ENCODE measurements at regions not wholly inside any gene's neighbourhood (a gene's known extent, or its start where the extent isn't known, plus 50 kb on each side); places are given as distances from the start of the nearest gene placed in this dataset.

DNA sequence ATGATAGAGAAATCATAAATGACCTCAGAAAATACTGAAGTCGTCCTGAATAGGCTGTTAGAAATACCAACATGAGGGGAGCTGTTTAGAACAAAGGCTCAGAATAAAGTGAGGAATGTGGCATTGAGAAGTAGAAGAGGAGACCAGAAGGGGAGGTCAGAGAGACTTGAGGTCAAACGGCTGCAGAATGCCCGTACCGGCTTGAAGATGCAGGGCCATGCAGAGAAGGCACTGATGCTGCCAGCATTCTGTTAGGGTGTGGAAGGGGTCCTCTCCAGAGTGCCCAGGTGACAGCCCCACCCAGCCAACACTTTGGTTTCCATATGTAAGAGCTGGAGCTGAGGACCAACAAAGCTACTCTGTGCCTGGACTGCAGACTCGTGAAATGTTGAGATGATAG is 570.9 kb downstream of the CDH26 start:
- DNase-seq: no peak

DNA sequence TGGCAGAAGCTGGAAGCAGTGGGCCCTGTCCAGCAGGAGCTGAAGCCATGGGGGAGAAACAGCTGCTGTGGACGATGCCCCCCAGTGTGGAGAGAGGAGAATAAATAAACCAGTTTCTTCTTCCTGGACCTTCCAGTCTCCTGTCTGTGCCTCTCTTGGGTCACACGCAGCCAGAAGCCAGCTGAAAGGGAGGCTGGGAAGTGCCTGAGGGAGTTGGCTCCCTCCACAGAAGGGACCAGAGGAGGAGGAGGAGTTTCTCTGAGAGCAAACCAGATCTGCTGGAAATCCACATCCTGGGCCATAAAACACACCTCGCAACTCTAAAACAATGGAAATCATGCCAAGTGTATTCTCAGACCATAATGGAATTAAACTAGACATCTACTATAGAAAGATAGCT is 577.0 kb downstream of the CDH26 start:
- no peak for DNase-seq

DNA sequence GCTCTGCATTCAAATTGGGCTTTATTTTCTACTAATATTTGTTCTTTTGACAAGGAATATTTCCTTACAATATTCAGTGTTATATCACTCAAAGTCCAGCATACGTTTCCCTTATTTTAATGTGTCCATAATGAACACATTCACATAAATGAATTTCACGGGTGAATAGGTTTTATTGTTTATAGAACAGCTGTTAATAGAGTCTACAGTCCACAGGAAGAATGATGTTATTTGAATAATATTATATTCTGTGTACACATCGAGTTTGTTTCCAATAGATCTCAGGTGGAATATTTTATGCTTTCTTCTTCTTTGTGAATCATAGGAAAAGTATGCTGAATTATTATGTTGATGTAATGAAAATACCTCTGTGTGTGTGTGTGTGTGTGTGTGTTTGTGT is 582.4 kb downstream of the CDH26 start:
- no peak for DNase-seq

DNA sequence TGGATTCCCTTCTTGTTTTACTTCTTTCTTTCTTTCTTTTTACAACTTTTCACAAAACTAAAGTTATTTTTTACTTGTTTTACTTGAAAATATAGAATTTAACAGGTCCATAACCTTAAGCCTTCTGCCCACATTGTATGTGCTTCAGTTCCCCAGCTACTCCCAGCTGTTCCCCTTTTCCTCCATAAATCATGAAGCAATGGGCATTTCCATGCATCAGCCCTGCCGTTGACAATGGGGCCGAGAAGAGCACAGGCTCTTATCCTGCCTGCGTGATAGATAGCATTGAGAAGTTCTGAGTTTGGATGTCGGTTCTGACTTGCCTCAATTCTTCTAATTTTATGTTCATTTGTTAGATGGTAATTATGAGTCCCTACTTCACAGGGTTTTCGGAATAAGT is 583.8 kb downstream of the CDH26 start:
- no peak for DNase-seq

DNA sequence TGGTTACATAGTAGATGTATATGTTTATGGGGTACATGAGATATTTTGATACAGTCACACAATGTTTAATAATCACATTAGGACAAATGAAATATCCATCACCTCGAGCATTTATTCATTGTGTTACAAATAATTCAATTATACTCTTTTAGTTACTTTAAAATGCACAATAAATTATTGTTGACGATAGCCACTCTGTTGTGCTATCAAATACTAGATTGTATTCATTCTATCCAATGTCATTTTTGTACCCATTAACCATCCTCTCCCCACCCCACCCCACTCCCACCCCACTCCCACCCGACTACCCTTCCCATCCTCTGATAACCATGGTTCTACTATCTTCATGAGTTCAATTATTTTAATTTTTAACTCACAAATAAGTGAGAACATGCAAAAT is 585.4 kb downstream of the CDH26 start:
- DNase-seq: no peak

DNA sequence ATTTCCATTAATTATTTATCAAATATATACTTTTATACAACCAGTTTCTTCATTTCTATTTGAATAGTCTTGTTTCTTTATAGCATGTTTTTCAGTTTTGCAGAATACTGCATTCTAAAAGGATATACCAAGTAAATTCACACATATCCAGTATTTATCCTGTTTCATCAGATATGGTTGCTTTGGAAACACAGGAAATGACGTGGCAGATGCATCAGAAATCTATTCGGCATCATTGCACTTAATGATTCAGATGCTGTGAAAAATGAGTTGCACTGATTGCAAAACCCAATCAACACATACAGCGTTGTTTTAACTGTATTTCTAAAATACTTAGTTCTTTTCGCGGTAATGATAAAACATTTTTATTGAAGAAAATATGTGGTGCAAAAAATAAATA is 594.9 kb downstream of the CDH26 start:
- DNase-seq: no peak

DNA sequence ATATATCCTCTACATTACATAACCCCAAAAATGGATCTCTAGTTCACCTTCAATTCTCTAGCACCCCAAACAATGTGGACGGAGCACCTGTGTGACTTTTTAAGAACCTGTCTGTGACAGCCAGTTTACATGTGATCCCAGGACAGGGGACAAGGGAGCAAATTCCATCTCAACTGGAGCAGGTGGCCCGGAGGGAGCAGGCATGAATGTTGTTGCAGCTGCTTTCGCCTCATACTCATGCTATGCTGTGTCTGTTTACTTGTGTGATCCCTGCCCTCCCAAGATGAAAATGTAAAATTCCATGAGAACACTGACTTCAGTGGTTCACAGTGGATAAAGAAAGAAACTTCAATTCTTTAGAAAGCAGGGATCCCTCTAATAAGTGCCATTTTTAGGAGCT is 600.3 kb downstream of the CDH26 start:
- no peak for DNase-seq

DNA sequence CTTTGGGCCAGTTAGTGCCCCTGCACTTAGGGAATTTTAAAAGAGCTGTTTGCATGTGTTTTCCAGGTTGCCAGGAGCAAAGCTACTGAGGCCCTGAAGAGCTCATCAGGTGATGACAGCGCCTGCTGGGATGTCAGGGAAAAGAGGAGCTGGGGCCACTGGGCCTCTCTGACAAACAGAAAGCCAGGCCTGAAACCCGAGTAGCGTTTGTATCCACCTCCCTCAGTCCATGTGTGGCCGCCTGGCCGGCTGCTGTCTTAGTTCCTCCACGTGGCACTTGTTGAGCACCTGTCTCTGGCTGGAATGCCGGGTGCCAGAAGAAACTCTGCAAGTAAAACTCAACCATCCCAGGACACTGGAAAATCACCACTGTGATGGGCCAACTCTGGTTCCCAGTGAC is 601.2 kb downstream of the CDH26 start:
- DNase-seq: no peak

DNA sequence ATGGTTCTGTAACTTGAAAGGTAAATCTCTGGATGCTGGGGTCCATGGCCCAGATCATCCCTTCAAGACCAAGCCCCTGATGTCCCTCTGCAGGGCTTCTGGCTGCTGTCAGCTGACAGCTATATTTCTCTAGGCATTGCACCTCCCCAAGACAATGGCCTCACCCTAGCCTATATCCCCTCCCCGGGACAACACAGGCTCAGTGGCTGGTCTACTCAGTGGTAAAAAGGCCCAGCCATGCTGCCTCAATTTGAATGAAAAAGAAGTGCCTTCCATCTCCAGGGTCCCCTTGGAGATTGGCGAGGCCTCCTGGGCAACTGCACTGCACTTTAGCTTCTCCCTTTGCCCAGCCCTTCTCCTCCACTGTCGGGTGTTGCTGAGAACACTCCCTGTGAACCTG is 602.8 kb downstream of the CDH26 start:
- DNase-seq: no peak

DNA sequence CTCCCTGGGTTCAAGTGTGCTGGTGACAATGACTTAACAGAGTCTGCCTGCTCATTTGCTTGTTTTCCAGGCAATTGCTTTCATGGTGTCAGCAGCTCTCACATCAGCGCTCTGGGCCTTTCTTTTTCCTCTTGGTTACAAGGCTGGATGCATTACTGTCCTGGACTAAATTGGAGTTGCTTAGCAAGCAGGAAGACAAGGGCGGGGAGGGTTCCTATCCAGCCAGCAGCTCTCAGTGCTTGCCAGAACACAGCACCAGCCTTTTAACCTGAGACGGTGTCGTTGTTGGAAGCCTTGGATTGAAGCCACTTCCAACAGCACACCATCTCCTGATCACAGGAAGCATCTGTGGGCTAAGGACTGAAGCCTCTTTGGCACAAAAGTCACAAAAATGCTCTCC is 606.9 kb downstream of the CDH26 start:
- no peak for DNase-seq

DNA sequence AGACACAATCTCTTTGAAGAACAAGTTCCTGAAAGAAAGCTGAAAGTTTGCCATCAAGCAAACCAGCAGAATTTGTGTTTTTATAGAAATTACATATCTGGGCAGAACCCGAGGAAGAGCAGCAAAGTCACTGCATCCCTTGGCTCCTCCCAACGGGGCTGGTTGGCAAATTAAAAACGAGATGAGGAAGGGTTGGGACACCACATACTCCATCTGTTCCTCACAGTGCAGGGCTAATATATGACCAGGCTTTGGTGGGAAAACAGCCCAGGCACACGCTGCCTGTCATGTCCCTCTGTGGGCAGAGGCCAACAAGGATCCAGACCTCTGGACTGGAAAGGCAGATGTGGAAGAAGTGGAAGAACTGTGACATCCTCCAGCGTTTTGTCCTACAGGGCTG is 607.3 kb downstream of the CDH26 start:
- no peak for DNase-seq

DNA sequence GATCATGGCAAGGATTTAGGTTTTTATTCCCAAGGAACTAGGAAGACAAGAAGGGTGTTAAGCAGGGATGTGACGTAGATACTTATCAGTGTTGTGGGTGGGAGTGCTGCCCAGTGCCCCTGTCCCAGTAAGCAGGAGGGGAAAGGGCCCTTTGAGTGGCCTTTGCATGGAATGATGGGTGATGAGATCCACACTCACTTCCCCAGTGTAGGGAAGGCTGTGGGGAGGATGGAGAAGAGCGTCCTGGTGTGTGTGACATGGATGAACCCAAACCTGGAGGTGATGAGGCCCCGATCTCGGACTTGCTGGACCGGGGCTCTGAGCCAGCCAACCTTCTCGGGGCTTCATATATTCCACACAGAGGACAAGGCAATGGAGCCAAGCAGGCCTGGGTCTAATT is 610.9 kb downstream of the CDH26 start:
- no peak for DNase-seq

DNA sequence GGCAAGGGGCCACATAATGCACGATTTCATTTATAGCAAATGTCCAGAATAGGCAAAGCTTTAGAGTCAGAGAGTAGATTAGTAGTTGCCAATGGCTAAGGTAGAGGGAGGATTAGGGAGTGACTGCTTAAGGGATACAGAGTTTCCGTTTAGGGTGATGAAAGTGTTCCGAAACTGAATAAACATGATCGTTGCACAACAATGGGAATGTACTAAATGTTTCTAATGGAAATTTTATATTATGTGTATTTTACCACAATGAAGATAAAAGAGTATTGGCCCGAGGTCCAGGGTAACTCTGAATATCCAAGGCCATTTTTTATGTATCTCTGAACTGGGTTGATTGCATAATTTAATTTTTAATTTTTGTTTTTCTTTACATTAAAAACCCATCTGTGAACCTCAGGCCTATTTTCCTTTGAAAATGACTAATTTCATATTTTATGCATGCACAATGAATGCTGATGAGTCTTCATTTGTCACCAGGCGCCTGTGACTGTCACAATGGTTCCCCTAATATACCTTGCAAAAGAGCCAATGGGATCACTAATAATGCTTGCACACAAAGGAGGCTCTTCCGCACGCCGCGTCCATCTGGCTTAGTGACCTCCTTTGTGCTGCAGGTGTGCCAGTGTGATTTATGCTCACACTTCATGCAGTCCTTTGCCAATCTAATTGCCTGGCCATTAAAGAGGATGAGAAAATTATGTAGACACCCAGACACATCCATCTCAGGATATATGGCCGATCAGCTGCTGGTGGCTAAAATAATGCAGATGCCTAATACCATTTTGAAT is 612.5 kb downstream of the CDH26 start:
- no peak for DNase-seq

DNA sequence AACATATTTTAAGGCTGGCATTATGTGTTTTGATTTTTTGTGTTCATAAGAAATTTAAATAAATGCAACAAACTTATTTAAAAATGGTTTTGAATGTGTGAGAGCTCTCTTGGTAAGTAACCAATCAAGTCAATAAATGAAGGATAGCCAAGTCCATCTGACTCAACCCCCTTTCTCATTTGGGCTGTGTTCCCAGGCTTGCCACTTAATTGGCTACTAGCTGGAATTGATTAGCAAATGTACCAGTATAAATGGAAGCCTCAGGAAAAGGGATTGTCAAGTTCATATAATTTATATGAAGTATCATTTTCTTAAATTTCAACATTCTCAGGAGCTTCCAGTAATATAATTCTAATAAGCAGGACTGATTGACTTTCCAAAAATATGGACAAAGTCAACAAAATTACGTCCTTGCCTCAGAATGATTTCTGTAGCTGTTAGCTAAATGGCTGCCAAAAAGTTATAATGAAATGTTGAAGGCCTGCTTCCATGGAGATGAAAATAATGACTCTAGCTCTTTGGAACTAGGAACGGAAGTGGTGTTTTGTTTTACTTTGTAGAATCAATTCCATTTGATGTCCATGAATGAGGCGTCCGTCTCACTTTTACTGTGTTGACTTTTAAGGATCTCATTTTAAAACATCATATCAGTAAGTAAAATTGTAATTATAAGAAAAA is 614.9 kb downstream of the CDH26 start:
- DNase-seq: no peak

DNA sequence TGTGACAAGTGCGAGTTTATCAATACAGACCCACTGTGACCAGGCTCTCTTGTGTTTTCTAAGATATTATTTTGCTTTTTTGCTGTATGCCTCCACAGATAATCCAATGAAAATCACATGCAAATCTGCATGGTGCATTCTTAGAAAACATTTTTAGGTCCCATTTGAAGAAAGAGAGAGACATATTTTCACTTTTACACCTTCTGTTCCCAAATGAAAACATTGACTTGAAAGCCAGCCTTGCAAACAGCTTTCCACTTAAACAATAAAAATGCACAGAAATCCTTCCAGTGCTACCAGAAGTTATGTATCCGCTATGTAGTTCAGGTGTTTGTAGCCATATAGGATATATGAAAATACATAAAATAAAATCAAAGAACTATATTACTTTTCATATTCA is 618.0 kb downstream of the CDH26 start:
- no peak for DNase-seq

DNA sequence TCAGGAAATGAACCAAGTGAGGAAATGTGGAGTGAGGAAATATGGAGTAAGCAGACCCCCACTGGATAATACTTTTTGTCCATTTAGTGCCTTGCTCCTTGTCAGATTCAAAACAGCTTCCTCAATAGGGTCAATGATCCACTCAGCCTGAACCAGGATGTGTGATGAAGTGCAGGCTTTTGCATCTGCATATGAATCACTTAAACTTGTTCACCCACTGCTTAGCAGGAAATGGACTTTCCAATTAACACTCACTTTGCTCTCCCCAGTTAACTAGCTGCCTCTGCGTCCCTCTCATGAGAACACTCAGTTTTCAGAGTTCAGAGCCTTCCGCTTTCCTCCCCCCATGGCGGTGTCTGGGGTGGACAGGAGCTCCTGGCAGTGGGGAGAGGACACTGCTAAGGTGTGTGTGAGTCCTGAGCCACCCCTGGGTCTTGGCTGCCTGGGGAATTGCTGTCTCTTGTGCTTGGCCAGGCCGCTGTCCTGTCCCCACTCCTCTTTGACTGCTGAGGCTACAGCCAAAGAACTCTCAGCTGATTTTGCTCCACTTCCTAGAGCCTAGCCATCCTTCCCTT is 621.8 kb downstream of the CDH26 start:
- no peak for DNase-seq

DNA sequence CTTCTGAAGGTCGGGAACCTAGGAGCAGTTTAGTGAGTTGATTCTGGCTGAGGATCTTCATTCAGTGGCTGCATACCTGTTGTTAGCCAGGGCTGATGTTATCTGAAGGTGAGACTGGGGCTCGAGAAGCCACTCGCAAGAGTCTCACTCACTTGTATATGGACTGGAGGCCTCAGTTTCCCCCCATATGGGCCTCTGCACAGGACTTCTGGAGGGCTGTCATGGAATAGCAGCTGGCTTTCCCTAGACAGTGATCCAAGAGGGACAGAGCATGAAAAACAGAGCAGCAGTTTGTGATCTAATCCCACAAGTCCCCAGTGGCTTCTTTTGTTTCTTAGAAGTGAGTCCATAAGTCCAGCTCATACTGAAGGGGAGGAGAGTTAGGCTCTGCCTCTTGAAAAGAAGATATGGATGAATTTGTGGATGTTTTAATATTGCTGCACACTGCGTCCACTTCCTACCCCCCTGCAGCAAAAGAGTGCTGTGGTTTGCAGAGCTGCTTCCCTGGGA is 623.4 kb downstream of the CDH26 start:
- no peak for DNase-seq

DNA sequence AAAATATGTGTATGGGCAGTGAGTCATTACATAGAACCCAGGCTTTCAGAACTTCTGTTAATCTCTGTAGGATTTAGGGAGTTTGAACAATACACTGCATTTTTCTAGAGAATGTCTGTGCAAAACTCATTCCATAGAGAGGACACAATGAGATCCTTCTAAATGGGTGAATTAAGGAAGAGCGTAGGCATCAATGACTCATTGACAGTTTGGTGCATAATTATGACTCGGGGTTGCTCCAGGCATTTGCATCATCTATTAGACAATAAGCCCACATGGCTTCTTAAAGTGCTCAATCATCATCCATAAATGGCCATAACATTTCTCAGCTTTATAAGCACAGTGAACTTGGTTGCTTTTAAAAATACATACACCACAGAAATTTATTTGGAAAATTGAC is 625.5 kb downstream of the CDH26 start:
- DNase-seq: no peak

DNA sequence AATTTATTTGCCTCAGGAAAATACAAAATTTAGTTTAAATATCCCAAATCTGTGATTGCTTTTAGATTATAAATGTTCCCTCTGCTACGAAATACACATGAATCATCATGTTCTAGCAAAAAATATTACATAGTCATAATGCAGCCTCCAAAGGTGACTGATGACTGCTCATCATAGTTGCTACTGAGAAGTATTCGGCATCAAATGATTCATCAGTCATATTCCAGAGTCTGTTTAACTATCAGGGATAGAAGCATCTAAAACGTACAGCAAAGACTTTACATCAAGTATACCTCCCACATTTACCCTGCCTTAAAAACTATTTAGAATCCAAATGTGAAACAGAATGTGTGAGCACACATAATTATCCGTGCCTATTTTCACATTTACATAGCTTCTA is 626.0 kb downstream of the CDH26 start:
- DNase-seq: no peak

DNA sequence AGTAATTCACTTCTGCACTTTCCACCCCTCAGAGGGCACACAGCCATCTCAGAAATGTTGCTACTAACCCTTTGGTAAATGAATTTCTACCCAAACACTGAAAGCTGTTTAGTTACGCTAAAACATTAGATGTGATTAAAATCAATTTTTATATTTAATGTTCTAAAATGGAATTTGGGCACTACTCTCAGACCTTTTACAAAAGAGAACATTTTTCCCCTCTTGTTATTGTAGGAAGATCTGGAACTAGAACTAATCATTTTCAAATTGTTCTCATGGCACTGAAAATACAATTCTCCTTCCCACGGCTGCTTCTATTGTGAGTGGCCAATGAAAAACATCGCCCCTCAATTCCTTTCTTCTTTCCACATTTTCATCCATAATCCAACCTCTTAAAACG is 627.4 kb downstream of the CDH26 start:
- DNase-seq: no peak

DNA sequence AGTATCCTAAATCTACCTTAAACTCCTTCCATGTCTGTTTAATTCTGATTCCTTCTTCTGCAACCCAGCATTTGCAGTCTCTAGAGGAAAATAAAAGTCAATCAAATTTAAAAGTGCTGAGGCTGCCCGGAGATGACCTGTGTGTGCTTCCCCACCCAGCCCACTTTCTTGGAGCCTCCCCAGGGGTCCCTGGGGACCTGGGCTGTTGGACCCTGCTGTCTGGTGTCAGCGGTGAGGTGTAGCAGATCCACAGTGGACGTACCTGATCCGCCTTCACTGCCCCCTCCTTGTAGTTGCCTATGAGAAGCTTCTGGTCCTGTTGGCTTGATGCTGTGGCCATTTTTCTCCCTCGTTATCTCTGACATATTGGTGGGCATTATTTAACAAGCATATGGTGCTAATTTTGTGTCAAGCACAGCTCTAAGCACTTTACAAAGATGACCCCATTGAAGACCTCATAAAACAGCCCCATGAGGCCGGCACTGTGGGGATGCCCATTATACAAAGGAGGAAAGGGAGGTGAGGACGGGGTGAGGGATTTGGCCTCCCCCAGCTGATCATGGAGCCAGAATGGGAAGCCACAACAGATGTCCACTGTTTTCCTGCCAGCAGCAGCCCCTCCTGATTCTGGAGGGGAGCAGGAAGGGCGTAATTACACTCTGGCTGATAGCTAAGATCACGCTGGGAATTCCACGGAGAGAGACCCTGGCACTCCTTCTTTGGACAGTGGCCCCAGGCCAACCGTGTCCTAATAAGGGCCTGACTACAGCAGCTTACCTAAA is 628.2 kb downstream of the CDH26 start:
- DNase-seq: no peak

DNA sequence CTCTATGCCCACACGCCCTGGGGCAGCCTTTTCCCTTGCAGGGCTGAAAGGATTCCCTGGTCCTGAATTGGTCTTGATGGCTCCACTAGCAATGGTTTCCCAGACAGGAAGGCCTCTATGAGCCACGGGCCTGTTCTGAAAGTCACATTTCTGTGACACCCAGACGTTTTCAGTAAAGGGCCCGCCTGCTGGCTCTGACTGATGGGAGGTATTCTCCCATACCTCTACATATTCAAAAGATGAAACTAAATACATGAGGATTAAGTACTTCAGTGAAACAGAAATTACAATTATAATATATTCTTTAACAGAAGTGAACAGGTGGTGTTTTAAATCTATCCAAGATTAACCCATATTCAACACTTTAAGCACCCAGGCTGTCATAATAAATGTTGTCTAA is 629.8 kb downstream of the CDH26 start:
- DNase-seq: no peak

DNA sequence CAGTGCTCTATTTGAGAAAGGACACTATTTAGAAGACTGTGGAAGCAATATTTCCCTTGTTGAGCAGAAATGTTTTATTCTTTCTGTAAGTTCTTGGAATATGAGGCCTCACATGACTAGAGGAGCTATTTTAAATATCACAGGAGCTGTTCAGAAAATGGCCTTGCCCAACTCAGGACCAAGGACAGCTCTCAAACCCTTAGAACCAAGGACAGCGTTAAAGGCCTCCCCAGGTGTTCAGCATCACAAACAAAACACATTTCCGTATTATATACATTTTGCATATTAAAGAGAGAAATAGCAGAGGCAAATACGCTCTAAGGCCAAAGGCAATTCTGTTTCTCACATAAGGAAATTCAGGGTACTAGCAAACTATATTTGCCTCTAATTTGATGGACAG is 631.4 kb downstream of the CDH26 start:
- no peak for DNase-seq
